ENCODE measurements at regions not wholly inside any gene's neighbourhood (a gene's known extent, or its start where the extent isn't known, plus 50 kb on each side); places are given as distances from the start of the nearest gene placed in this dataset.

DNA sequence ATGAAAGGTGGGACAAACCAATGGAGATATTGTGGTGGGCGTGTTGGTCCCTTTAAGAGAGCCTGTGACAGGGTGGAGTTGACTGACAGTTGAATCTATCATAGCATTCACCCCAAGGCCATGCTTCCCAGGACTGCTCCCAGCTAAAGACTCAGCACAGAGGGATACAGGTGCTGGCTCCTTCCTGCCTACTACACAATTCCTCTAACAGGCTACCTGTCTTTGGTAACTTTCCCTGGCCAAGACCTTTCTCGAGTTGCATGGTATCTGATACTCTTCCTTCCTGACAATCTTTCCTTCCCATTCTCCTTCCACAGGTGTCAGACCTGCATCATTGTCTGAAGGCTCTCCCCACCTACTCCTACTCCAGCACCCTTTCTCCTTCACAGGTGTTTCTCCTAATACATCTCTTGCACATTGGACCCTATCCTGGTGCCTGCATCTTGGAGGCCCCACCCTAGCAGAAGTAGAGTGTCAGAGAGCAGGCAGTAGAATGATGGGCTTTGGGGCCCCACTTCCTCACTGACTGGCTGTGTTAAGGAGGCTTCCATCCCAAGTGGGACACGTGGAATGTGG lies 120.7 kb upstream of the ALDH1B1 start:
- Histone ChIP-seq H3K27me3 (ENCODE audit: control insufficient read depth in 4 of 4, insufficient read depth in 4 of 4, low read length in 3 of 4) (no peaks in the 10 kb centered on the region), H3K4me1 (ENCODE audit: control insufficient read depth in 4 of 4, insufficient read depth in 4 of 4, low read length in 3 of 4) (no peaks in the 10 kb centered on the region), H3K9me3 (ENCODE audit: control insufficient read depth in 4 of 4, low read length in 3 of 4) (no peaks in the 10 kb centered on the region), H3K9ac (ENCODE audit: low read depth in 1 of 2, low read length in 2 of 2) (no peak overlapping the region), H3K36me3 (ENCODE audit: control insufficient read depth in 4 of 4, insufficient read depth in 3 of 4, low read depth in 1 of 4, low read length in 3 of 4) (no peaks in the 10 kb centered on the region), H3K27ac (ENCODE audit: low read depth in 1 of 2, low read length in 2 of 2) (no peak overlapping the region), H3K4me3 (ENCODE audit: low read depth in 1 of 3, low read length in 3 of 3) (no peak overlapping the region)
- 72% methylated on average over 3 of the region's 3 CpGs for WGBS
- DNase-seq (ENCODE audit: low spot score): no peak
- TF ChIP-seq EGR1 (IDR thresholded peaks at IDR 0.05; ENCODE audit: low read depth in 2 of 2): no peak
- TF ChIP-seq TAF1 (conservative IDR thresholded peaks at IDR 0.05): no peak
- no peak for TF ChIP-seq RAD21 (IDR thresholded peaks at IDR 0.05)
- TF ChIP-seq GABPA (IDR thresholded peaks at IDR 0.05 in 1 of 2, conservative IDR thresholded peaks at IDR 0.05 in 1 of 2): no peak
- TF ChIP-seq, protein P1, sequence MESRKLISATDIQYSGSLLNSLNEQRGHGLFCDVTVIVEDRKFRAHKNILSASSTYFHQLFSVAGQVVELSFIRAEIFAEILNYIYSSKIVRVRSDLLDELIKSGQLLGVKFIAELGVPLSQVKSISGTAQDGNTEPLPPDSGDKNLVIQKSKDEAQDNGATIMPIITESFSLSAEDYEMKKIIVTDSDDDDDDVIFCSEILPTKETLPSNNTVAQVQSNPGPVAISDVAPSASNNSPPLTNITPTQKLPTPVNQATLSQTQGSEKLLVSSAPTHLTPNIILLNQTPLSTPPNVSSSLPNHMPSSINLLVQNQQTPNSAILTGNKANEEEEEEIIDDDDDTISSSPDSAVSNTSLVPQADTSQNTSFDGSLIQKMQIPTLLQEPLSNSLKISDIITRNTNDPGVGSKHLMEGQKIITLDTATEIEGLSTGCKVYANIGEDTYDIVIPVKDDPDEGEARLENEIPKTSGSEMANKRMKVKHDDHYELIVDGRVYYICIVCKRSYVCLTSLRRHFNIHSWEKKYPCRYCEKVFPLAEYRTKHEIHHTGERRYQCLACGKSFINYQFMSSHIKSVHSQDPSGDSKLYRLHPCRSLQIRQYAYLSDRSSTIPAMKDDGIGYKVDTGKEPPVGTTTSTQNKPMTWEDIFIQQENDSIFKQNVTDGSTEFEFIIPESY (IDR thresholded peaks at IDR 0.05): no peak
- no peak for TF ChIP-seq YY1 (IDR thresholded peaks at IDR 0.05)
- TF ChIP-seq FOXA2 (IDR thresholded peaks at IDR 0.05): no peak
- TF ChIP-seq, protein P2, sequence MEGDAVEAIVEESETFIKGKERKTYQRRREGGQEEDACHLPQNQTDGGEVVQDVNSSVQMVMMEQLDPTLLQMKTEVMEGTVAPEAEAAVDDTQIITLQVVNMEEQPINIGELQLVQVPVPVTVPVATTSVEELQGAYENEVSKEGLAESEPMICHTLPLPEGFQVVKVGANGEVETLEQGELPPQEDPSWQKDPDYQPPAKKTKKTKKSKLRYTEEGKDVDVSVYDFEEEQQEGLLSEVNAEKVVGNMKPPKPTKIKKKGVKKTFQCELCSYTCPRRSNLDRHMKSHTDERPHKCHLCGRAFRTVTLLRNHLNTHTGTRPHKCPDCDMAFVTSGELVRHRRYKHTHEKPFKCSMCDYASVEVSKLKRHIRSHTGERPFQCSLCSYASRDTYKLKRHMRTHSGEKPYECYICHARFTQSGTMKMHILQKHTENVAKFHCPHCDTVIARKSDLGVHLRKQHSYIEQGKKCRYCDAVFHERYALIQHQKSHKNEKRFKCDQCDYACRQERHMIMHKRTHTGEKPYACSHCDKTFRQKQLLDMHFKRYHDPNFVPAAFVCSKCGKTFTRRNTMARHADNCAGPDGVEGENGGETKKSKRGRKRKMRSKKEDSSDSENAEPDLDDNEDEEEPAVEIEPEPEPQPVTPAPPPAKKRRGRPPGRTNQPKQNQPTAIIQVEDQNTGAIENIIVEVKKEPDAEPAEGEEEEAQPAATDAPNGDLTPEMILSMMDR (IDR thresholded peaks at IDR 0.05; ENCODE audit: low read depth, low read length, missing input control): no peak
- no peak for TF ChIP-seq NR2F2 (IDR thresholded peaks at IDR 0.05)
- TF ChIP-seq FOXA1 (IDR thresholded peaks at IDR 0.05): no peak
- TF ChIP-seq, protein P3, sequence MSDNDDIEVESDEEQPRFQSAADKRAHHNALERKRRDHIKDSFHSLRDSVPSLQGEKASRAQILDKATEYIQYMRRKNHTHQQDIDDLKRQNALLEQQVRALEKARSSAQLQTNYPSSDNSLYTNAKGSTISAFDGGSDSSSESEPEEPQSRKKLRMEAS (IDR thresholded peaks at IDR 0.05): no peak
- TF ChIP-seq SP1 (IDR thresholded peaks at IDR 0.05): no peak
- TF ChIP-seq HNF4G (IDR thresholded peaks at IDR 0.05): no peak

DNA sequence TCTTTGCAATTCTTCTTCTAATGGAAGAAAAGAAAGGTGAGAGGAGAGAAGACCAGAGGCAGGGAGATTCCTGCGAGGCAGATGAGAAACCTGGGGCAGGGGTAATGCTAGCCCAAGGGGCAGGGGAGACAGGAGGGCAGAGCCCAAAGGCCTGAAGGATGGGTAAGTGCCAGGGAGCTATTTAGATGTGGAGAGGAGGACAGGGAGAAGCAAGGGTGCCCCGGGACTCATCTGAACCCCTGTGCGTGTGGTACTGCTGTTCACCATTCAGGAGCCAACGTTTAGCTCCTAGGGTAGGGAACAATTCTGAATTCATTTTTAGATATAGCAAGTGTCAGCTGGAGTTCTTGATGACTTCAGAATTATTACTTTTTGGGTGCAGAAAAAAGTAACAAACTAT lies 122.7 kb upstream of the ALDH1B1 start:
- Histone ChIP-seq H3K4me3 (ENCODE audit: low read depth in 1 of 3, low read length in 3 of 3) (no peak overlapping the region), H3K9me3 (ENCODE audit: control insufficient read depth in 4 of 4, low read length in 3 of 4) (peaks cover 0 to 9% (median 1%) of the 10 kb centered on the region in 4 donors), H3K36me3 (ENCODE audit: control insufficient read depth in 4 of 4, insufficient read depth in 3 of 4, low read depth in 1 of 4, low read length in 3 of 4) (no peaks in the 10 kb centered on the region), H3K9ac (ENCODE audit: low read depth in 1 of 2, low read length in 2 of 2) (no peak overlapping the region), H3K4me1 (ENCODE audit: control insufficient read depth in 4 of 4, insufficient read depth in 4 of 4, low read length in 3 of 4) (no peaks in the 10 kb centered on the region), H3K27ac (ENCODE audit: low read depth in 1 of 2, low read length in 2 of 2) (no peak overlapping the region), H3K27me3 (ENCODE audit: control insufficient read depth in 4 of 4, insufficient read depth in 4 of 4, low read length in 3 of 4) (no peaks in the 10 kb centered on the region)
- 78% methylated on average over 4 of the region's 4 CpGs for WGBS
- DNase-seq (ENCODE audit: low spot score): no peak
- no peak for TF ChIP-seq TAF1 (conservative IDR thresholded peaks at IDR 0.05)
- TF ChIP-seq RAD21 (IDR thresholded peaks at IDR 0.05): no peak
- no peak for TF ChIP-seq SP1 (IDR thresholded peaks at IDR 0.05)
- TF ChIP-seq, protein P4, sequence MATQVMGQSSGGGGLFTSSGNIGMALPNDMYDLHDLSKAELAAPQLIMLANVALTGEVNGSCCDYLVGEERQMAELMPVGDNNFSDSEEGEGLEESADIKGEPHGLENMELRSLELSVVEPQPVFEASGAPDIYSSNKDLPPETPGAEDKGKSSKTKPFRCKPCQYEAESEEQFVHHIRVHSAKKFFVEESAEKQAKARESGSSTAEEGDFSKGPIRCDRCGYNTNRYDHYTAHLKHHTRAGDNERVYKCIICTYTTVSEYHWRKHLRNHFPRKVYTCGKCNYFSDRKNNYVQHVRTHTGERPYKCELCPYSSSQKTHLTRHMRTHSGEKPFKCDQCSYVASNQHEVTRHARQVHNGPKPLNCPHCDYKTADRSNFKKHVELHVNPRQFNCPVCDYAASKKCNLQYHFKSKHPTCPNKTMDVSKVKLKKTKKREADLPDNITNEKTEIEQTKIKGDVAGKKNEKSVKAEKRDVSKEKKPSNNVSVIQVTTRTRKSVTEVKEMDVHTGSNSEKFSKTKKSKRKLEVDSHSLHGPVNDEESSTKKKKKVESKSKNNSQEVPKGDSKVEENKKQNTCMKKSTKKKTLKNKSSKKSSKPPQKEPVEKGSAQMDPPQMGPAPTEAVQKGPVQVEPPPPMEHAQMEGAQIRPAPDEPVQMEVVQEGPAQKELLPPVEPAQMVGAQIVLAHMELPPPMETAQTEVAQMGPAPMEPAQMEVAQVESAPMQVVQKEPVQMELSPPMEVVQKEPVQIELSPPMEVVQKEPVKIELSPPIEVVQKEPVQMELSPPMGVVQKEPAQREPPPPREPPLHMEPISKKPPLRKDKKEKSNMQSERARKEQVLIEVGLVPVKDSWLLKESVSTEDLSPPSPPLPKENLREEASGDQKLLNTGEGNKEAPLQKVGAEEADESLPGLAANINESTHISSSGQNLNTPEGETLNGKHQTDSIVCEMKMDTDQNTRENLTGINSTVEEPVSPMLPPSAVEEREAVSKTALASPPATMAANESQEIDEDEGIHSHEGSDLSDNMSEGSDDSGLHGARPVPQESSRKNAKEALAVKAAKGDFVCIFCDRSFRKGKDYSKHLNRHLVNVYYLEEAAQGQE (IDR thresholded peaks at IDR 0.05): no peak
- no peak for TF ChIP-seq NR2F2 (IDR thresholded peaks at IDR 0.05)
- no peak for TF ChIP-seq FOXA1 (IDR thresholded peaks at IDR 0.05)
- TF ChIP-seq HNF4A (conservative IDR thresholded peaks at IDR 0.05): no peak
- TF ChIP-seq EGR1 (IDR thresholded peaks at IDR 0.05; ENCODE audit: low read depth in 2 of 2): no peak

All from liver (tissue), 8 donors.